Kidney epithelial cell (primary cell): ENCODE measurements at regions not wholly inside any gene's neighbourhood (a gene's known extent, or its start where the extent isn't known, plus 50 kb on each side); places are given as distances from the start of the nearest gene placed in this dataset.

ENCODE experiments used
- DNase-seq: peaks from one replicate; pipeline ENCODE4 v3.0.0-alpha.2; 2010; ENCODE audit warnings: low read depth
- H3K27me3 ChIP-seq: 2 replicates; pipeline ENCODE4 v1.6.0; 2011; ENCODE audit warnings: low read length; ENCODE audit not compliant: control insufficient read depth, insufficient read depth
- H3K36me3 ChIP-seq: 2 replicates; pipeline ENCODE4 v1.5.1; 2011; ENCODE audit warnings: low read length; ENCODE audit not compliant: control insufficient read depth, insufficient read depth
- H3K4me3 ChIP-seq: 2 replicates; pipeline ENCODE4 v1.5.1; 2011; ENCODE audit warnings: low read depth, mild to moderate bottlenecking, control low read depth, low read length
- CTCF ChIP-seq: IDR thresholded peaks from 2 replicates; pipeline ENCODE4 v1.5.1; 2011; ENCODE audit warnings: mild to moderate bottlenecking, moderate library complexity, low read length, control low read depth, inconsistent platforms; ENCODE audit not compliant: insufficient read depth, poor library complexity, severe bottlenecking

GRCh38 chr5:98106116-98107031, 667.1 kb upstream of the RGMB start:
- H3K4me3 ChIP-seq: no peak overlapping the region
- no peak for TF ChIP-seq CTCF
- H3K27me3 ChIP-seq: no peaks in the 10 kb centered on the region
- no peaks in the 10 kb centered on the region for H3K36me3 ChIP-seq
- no peak for DNase-seq

GRCh38 chr5:98108497-98108896, 665.0 kb upstream of the RGMB start:
- TF ChIP-seq CTCF: no peak
- Histone ChIP-seq H3K4me3 (no peak overlapping the region), H3K36me3 (no peaks in the 10 kb centered on the region), H3K27me3 (no peaks in the 10 kb centered on the region)
- DNase-seq: no peak

GRCh38 chr5:98109561-98110006, 663.9 kb upstream of the RGMB start:
- Histone ChIP-seq H3K4me3 (no peak overlapping the region), H3K36me3 (no peaks in the 10 kb centered on the region), H3K27me3 (no peaks in the 10 kb centered on the region)
- peak; percentile 25 for DNase-seq
- no peak for TF ChIP-seq CTCF

GRCh38 chr5:98110282-98110691, 663.2 kb upstream of the RGMB start:
- H3K4me3 ChIP-seq: no peak overlapping the region
- H3K27me3 ChIP-seq: no peaks in the 10 kb centered on the region
- no peak for TF ChIP-seq CTCF
- DNase-seq: no peak
- H3K36me3 ChIP-seq: no peaks in the 10 kb centered on the region

- H3K27me3 ChIP-seq: no peaks in the 10 kb centered on the region
- H3K4me3 ChIP-seq: no peak overlapping the region
- TF ChIP-seq CTCF: no peak
- no peaks in the 10 kb centered on the region for H3K36me3 ChIP-seq
- no peak for DNase-seq
Measured at GRCh38 chr5:98110791-98111190, 662.7 kb upstream of the RGMB start.
